PFSK-1 (cell line): ENCODE measurements at regions not wholly inside any gene's neighbourhood (a gene's known extent, or its start where the extent isn't known, plus 50 kb on each side); places are given as distances from the start of the nearest gene placed in this dataset.

ENCODE experiments used
- FOXP2 ChIP-seq: optimal IDR thresholded peaks from 2 replicates; pipeline ENCODE3; 2011; ENCODE audit warnings: borderline replicate concordance, control low read depth, inconsistent platforms; ENCODE audit not compliant: insufficient read depth; ENCODE audit errors: extremely low read length, extremely low read depth
- POLR2AphosphoS5 ChIP-seq: IDR thresholded peaks from 2 replicates; pipeline ENCODE4 v1.6.1; 2012; ENCODE audit warnings: low read depth, mild to moderate bottlenecking, control low read depth, low read length, moderate library complexity
- REST ChIP-seq, 2 experiments: IDR thresholded peaks; 2 replicates each; pipeline versions ENCODE4 v1.6.1 to v1.8.0; 2011 to 2012; ENCODE audit warnings: low read depth in 2 of 2, low read length in 2 of 2, control low read depth in 1 of 2, inconsistent platforms in 1 of 2, mild to moderate bottlenecking in 1 of 2, moderate library complexity in 1 of 2; ENCODE audit not compliant: insufficient read depth in 1 of 2
- SIN3A ChIP-seq: IDR thresholded peaks from 2 replicates; pipeline ENCODE4 v1.6.1; 2012; ENCODE audit warnings: mild to moderate bottlenecking, low read length, moderate library complexity, borderline replicate concordance; ENCODE audit not compliant: insufficient read depth
- TAF1 ChIP-seq: IDR thresholded peaks from 2 replicates; pipeline ENCODE4 v1.6.1; 2012; ENCODE audit warnings: low read length, control low read depth, borderline replicate concordance; ENCODE audit not compliant: insufficient read depth

GRCh38 chr5:164253764-164254163 is 748.3 kb downstream of the MAT2B start:
- TF ChIP-seq TAF1 (no peak), SIN3A (no peak), POLR2AphosphoS5 (no peak), FOXP2 (no peak), REST (IDR thresholded peaks at IDR 0.05; ENCODE audit: insufficient read depth in 1 of 2, low read depth in 2 of 2, low read length in 2 of 2) (no peak)

DNA sequence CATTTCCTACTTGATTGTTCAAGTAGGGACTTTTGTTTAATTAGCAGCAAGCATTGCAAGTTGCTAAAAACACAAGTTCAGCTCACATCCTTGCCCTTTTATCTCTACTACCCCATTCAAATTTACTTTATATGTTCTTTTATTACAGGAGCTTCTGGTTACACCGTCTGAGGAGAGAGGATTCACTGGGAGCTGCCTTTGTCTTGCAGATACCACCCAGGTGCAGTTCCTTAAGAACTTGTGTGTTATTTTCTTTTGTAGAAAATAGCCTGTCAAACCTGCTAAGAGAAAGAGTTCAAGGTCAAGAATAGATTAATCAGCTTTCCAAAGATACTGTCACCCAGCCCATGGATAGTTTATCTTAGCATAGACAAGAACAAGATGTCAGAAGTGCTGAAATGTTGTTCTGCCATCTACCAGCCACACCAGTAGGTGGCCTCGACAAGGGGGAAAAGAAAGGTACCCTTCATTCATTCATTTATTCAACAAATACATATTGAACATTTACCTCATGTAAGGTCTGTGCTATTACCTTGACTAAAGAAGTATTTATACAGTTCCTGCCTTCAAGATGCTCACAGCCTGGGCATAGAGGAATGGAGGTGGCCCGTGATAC is 750.3 kb downstream of the MAT2B start:
- TF ChIP-seq SIN3A: no peak
- TF ChIP-seq REST (IDR thresholded peaks at IDR 0.05; ENCODE audit: insufficient read depth in 1 of 2, low read depth in 2 of 2, low read length in 2 of 2): no peak
- TF ChIP-seq POLR2AphosphoS5: no peak
- no peak for TF ChIP-seq FOXP2
- no peak for TF ChIP-seq TAF1

DNA sequence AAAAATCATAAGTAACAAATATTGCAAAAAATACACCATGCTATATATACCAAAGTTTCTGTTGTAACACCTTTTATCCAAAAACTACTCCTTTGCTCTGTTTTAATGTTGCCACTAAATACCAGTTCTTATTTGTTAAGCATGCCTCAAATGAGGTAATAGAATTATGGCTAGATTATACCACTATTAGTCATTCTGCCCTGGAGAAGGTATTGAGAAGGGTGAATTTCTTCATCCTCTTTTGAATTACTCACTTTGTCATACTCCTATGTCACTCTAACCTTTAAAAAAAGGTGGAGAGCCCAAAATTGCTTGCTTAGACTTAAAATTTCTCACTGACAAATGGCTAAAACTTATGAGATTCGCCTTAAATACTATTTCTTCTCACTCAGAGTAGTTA is 750.9 kb downstream of the MAT2B start:
- no peak for TF ChIP-seq SIN3A

DNA sequence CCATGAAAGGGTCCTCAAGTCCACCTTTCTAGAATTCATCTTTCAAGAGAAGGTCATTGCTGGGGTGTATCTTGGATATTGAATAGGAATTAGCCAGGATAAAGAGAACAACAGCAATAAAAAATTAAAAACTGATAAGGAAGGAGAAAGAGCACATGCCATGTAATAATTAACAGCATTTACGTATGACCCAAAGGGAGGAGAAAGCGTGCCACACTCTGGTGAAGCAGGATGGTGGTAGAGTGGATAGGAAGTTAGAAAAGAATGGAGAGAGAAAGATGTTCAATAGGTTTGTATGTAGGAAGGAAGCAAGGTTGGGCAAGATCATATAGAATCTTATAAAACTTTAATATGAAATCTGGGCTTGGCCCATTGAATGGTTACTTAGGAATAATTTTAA is 751.5 kb downstream of the MAT2B start:
- TF ChIP-seq FOXP2 (no peak), REST (IDR thresholded peaks at IDR 0.05; ENCODE audit: insufficient read depth in 1 of 2, low read depth in 2 of 2, low read length in 2 of 2) (no peak), SIN3A (no peak), POLR2AphosphoS5 (no peak), TAF1 (no peak)

- TF ChIP-seq FOXP2 (no peak), POLR2AphosphoS5 (no peak), SIN3A (no peak), REST (IDR thresholded peaks at IDR 0.05; ENCODE audit: insufficient read depth in 1 of 2, low read depth in 2 of 2, low read length in 2 of 2) (no peak), TAF1 (no peak)
Observed at GRCh38 chr5:164265566-164265965, 760.1 kb downstream of the MAT2B start.
